Effector memory CD8-positive, alpha-beta T cell (primary cell): ENCODE measurements at regions not wholly inside any gene's neighbourhood (a gene's known extent, or its start where the extent isn't known, plus 50 kb on each side); places are given as distances from the start of the nearest gene placed in this dataset.

ENCODE experiments used
- ATAC-seq: fragments of 150-1000 bp; cut with Tn5 transposase; replicated peaks from 2 replicates; pipeline ENCODE4 v1.10.0; 2021; ENCODE audit warnings: mild to moderate bottlenecking, moderate library complexity
- DNase-seq, 3 experiments: peaks; one replicate each; pipeline ENCODE4 v3.0.0; 2021
- H3K27ac Mint-ChIP-seq, 2 donors: one replicate each; pipeline ENCODE4 v1.8.0; 2022; ENCODE audit warnings: mild to moderate bottlenecking in 2 of 2, mixed read lengths in 2 of 2, moderate library complexity in 2 of 2
- H3K27me3 Mint-ChIP-seq, 2 donors: one replicate each; pipeline ENCODE4 v1.8.0; 2022; ENCODE audit warnings: mixed read lengths in 2 of 2
- H3K36me3 Mint-ChIP-seq: one replicate; pipeline ENCODE4 v1.8.0; 2022; ENCODE audit warnings: mild to moderate bottlenecking, moderate library complexity, mixed read lengths; ENCODE audit not compliant: insufficient read depth
- H3K4me1 Mint-ChIP-seq, 2 donors: one replicate each; pipeline ENCODE4 v1.8.0; 2022; ENCODE audit warnings: low read depth in 2 of 2, mixed read lengths in 2 of 2
- H3K4me3 Mint-ChIP-seq, 2 donors: one replicate each; pipeline ENCODE4 v1.8.0; 2022; ENCODE audit warnings: mild to moderate bottlenecking in 2 of 2, mixed read lengths in 2 of 2, moderate library complexity in 2 of 2
- H3K9me3 Mint-ChIP-seq, 2 donors: one replicate each; pipeline ENCODE4 v1.8.0; 2022; ENCODE audit warnings: mixed read lengths in 2 of 2

- H3K4me1 Mint-ChIP-seq: no peaks in the 10 kb centered on the region
- no peak for ATAC-seq
- no peak for DNase-seq
Measured at GRCh38 chr5:152994033-152994680, 496.3 kb upstream of the GRIA1 start.

GRCh38 chr5:152995214-152995725, 495.2 kb upstream of the GRIA1 start:
- Mint-ChIP-seq H3K27me3 (no peaks in the 10 kb centered on the region), H3K4me1 (no peaks in the 10 kb centered on the region), H3K9me3 (peaks cover 0 to 5% of the 10 kb centered on the region in 2 donors), H3K36me3 (no peaks in the 10 kb centered on the region), H3K27ac (no peak overlapping the region), H3K4me3 (no peak overlapping the region)
- DNase-seq (no peak), ATAC-seq (no peak)

More at GRCh38 chr5:152994033-152994680, 496.3 kb upstream of the GRIA1 start:
- Mint-ChIP-seq H3K27ac (no peak overlapping the region), H3K9me3 (peaks cover 0 to 5% of the 10 kb centered on the region in 2 donors), H3K27me3 (no peaks in the 10 kb centered on the region), H3K36me3 (no peaks in the 10 kb centered on the region), H3K4me3 (no peak overlapping the region)

- no peak overlapping the region for H3K27ac Mint-ChIP-seq
- no peaks in the 10 kb centered on the region for H3K4me1 Mint-ChIP-seq
- ATAC-seq: no peak
- DNase-seq: no peak
- H3K27me3 Mint-ChIP-seq: no peaks in the 10 kb centered on the region
- no peaks in the 10 kb centered on the region for H3K36me3 Mint-ChIP-seq
- no peak overlapping the region for H3K4me3 Mint-ChIP-seq
- H3K9me3 Mint-ChIP-seq: peaks cover 8 to 13% of the 10 kb centered on the region in 2 donors
Measured at GRCh38 chr5:153005711-153006110, 484.8 kb upstream of the GRIA1 start.

DNA sequence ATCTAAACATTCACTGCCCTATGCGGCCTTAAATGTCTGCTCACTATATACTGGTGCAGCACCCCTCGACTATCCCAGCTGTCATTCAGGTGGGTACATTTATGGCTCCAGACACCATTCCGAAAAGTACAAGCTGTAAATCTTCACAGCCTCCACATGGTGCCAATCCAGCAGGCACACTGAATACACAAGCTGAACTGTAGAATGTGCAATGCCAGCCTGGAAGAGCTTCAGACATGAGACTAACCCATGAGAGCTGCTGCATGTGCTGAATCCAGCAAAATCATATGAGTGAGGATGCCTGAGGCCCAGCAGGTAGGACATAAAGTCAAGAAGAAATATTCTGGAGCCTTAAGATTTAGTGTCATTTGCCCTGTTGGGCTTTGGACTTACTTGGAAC, 483.8 kb upstream of the GRIA1 start:
- H3K4me3 Mint-ChIP-seq: no peak overlapping the region
- H3K27ac Mint-ChIP-seq: no peak overlapping the region
- H3K27me3 Mint-ChIP-seq: no peaks in the 10 kb centered on the region
- no peaks in the 10 kb centered on the region for H3K36me3 Mint-ChIP-seq
- peaks cover 8 to 13% of the 10 kb centered on the region in 2 donors for H3K9me3 Mint-ChIP-seq
- no peaks in the 10 kb centered on the region for H3K4me1 Mint-ChIP-seq
- ATAC-seq: no peak
- no peak for DNase-seq

DNA sequence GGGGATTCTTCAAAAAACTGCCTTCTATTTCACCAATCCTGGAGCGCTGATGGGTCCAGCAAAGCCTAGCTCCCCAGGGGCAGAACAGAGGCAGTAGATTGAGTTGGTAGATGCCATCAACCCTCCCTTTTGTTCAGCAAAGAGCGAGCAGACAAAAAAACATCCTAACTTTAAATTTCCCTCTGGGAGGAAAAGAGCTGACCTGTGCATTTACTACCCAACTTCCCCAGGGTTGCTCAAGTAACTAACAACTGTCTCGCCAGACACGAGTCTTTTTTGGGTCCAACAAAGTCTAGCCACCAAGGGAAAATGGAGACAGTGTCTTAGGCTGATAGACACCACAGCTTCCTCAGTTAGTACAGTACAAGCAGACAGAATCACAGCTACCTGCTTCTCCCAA, 476.3 kb upstream of the GRIA1 start:
- DNase-seq (no peak), ATAC-seq (no peak)
- H3K4me3 Mint-ChIP-seq: no peak overlapping the region
- peaks cover 0 to 3% of the 10 kb centered on the region in 2 donors for H3K9me3 Mint-ChIP-seq
- no peaks in the 10 kb centered on the region for H3K36me3 Mint-ChIP-seq
- no peaks in the 10 kb centered on the region for H3K27me3 Mint-ChIP-seq
- H3K27ac Mint-ChIP-seq: no peak overlapping the region
- H3K4me1 Mint-ChIP-seq: no peaks in the 10 kb centered on the region

- Mint-ChIP-seq H3K4me3 (no peak overlapping the region), H3K4me1 (no peaks in the 10 kb centered on the region), H3K27ac (no peak overlapping the region), H3K36me3 (no peaks in the 10 kb centered on the region), H3K27me3 (no peaks in the 10 kb centered on the region), H3K9me3 (peaks cover 0 to 4% of the 10 kb centered on the region in 2 donors)
- no peak for DNase-seq
- ATAC-seq: no peak
Measured at GRCh38 chr5:153018121-153018520, 472.3 kb upstream of the GRIA1 start.

DNA sequence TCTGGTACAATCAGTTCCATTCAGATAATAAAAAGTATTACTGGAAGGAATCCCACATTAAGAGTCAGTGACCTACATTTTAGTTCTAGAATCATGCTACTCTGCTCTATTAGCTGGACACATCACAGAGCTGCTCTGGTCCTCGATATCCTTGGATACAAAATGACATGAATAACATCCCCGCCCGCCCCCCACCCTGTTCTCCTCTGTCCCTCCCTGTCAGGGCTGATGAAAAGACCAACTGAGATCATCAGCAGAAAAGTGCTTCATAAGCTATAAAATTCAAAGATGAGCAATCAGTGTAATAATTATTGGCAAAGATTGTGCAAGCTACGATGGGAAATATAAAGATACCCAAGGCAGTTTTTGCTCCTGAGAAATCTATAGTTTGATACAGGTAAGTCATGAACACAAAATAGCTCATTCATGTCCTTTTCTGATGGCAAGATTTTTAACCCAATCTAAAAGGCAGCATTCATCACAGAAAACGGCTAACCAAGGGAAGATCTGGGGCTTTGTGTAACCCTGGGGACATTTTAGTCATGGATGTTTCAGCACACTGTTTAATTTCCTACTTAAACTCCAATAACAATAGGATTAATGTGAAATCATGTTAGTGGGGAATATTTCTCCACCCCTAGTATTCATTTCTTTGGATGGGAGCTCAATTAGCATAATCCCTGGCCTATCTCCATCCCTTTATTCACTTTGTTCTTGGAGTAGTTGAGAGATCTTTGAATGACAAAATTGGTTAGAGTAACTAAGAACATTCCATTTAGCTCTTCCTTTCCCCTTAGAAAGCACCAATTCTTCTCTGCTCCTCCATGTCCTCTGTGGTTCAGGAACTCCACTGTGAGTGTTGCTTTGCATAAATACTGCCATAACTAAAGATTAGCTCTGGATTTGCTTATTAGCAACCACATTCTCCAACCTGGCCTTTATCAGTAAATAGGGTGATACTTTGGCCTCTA, 459.4 kb upstream of the GRIA1 start:
- no peak overlapping the region for H3K27ac Mint-ChIP-seq
- peaks cover 2% of the 10 kb centered on the region for H3K36me3 Mint-ChIP-seq

DNA sequence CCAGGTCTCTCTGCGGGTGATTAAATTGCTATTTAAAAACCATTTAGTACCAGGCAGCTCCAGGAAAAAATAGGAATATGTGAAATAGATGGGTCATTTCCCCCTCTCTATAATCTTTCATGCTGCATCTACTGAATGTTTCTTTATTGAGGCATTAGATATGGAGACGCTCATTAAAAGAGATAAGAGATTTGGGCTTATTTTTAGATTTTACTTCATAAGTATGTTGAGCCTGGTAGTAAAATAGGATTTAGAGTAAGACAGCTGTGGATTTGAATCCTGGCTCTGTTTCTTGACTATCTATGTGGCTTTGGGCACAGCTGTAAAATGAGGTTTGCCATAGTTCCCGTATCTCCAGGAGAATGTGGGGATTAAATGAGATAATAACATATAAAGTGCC, 451.0 kb upstream of the GRIA1 start:
- no peak for DNase-seq
- no peaks in the 10 kb centered on the region for H3K27me3 Mint-ChIP-seq

More for the DNA sequence above, 459.4 kb upstream of the GRIA1 start:
- no peak overlapping the region for H3K4me3 Mint-ChIP-seq
- no peaks in the 10 kb centered on the region for H3K27me3 Mint-ChIP-seq
- H3K9me3 Mint-ChIP-seq: peaks cover 2 to 7% of the 10 kb centered on the region in 2 donors
- DNase-seq (no peak), ATAC-seq (no peak)
- no peaks in the 10 kb centered on the region for H3K4me1 Mint-ChIP-seq

DNA sequence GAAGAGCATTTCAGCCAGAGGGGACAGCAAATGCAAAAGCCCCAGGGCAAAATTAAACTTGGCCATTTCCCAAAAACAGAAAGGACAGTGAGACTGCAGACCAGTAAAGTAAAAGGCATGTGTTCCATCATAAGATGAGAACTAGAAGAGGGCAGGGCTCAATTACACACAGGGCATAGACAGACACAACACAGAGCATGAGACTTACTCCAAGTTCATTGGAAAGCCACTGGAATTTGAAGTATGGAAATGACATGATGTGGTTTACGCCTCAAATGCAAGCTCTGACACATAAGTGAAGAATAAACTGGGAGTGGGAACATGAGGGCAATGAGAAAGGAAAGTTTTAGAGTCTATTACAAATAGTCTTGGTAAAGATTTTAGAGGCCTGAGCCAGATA, 446.6 kb upstream of the GRIA1 start:
- DNase-seq (no peak), ATAC-seq (no peak)
- no peaks in the 10 kb centered on the region for H3K4me1 Mint-ChIP-seq
- no peak overlapping the region for H3K27ac Mint-ChIP-seq
- H3K36me3 Mint-ChIP-seq: no peaks in the 10 kb centered on the region
- no peaks in the 10 kb centered on the region for H3K27me3 Mint-ChIP-seq
- peaks cover 1 to 8% of the 10 kb centered on the region in 2 donors for H3K9me3 Mint-ChIP-seq
- no peak overlapping the region for H3K4me3 Mint-ChIP-seq

More for the DNA sequence above, 451.0 kb upstream of the GRIA1 start:
- Mint-ChIP-seq H3K4me1 (no peaks in the 10 kb centered on the region), H3K36me3 (no peaks in the 10 kb centered on the region), H3K27ac (no peak overlapping the region), H3K4me3 (no peak overlapping the region), H3K9me3 (peaks cover 2 to 16% of the 10 kb centered on the region in 2 donors)
- ATAC-seq: no peak

DNA sequence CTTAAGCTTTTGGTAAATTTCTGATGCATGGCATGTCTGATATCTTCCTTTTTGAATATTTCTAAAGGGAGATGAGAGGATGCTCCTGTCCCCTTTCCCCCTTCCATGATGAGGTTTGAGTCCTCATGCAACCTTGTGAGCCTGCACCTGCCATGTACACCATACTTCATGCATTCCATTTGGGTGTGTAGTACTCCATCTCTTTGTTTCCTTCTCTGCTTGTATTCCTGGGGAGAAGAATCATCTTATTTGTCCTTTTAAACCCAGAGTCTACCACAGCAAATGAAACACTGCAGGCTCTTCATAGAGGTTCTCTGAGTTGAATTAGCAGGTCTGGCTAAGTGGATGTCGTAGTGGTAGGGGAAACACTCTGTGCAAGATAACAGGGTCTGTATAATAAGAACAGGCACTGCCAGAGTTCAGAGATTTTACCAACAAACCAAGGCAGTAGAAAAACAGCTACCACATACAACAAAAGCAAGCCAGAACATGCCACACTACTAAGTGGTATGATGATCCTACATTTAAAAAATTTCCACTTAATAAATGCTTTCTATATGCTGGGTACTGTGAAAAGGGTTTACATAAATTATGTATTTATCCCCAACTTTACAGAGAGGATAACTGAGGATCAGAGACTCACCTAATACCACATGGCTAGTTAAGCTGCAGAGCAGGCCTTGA, 439.8 kb upstream of the GRIA1 start:
- H3K9me3 Mint-ChIP-seq: no peaks in the 10 kb centered on the region
- ATAC-seq (no peak), DNase-seq (no peak)
- no peaks in the 10 kb centered on the region for H3K36me3 Mint-ChIP-seq
- H3K27ac Mint-ChIP-seq: no peak overlapping the region
- no peaks in the 10 kb centered on the region for H3K27me3 Mint-ChIP-seq
- H3K4me1 Mint-ChIP-seq: no peaks in the 10 kb centered on the region
- H3K4me3 Mint-ChIP-seq: no peak overlapping the region

DNA sequence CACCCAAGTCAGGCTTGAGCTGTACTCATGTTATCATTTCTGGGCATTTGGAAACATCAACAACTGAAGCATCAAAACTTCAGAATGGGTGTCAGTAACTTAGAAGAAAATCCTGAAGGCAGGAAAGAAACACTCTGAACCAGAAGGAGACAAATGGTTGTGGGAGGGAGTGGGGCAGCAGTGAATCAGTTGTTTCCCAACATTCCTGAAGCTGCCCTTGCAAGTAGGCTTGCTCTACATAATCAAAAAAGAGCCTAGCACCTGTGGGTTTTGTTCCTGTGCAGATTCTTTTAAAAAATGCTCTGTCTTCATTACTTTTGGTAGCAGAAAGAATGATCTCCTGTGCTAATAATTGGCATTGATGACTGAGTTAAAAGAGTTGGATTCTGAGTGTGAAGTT, 424.2 kb upstream of the GRIA1 start:
- Mint-ChIP-seq H3K27ac (no peak overlapping the region), H3K9me3 (no peaks in the 10 kb centered on the region), H3K4me1 (no peaks in the 10 kb centered on the region), H3K27me3 (no peaks in the 10 kb centered on the region), H3K36me3 (no peaks in the 10 kb centered on the region), H3K4me3 (no peak overlapping the region)
- no peak for ATAC-seq
- DNase-seq: no peak

DNA sequence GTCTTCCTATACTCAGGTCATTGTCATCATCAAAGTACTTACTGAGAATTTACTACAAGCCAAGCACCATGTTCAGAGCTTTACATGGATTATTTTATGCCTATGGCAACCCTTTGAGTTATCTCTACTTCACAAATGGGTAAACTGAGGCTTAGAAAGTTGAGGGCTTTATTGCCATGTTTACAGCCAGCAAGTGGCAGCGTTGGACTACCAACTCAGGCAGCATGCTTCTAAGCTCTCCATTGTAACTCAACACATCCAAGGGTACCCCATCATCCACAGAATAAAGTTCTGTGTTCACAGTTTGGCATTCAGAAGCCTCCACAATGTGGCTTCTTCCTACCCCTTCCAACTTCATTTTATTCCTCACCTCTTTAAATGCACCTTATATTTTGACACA, 422.6 kb upstream of the GRIA1 start:
- no peaks in the 10 kb centered on the region for H3K36me3 Mint-ChIP-seq

GRCh38 chr5:153079396-153079795, 411.1 kb upstream of the GRIA1 start:
- Mint-ChIP-seq H3K27ac (no peak overlapping the region), H3K9me3 (peaks cover 3 to 11% of the 10 kb centered on the region in 2 donors), H3K4me3 (no peak overlapping the region), H3K27me3 (no peaks in the 10 kb centered on the region), H3K36me3 (no peaks in the 10 kb centered on the region), H3K4me1 (no peaks in the 10 kb centered on the region)
- no peak for ATAC-seq
- DNase-seq: no peak

More for the DNA sequence above, 422.6 kb upstream of the GRIA1 start:
- Mint-ChIP-seq H3K9me3 (no peaks in the 10 kb centered on the region), H3K4me1 (no peaks in the 10 kb centered on the region), H3K27ac (no peak overlapping the region), H3K27me3 (no peaks in the 10 kb centered on the region), H3K4me3 (no peak overlapping the region)
- ATAC-seq: no peak
- no peak for DNase-seq
